GM12891 (cell line): ENCODE measurements at regions not wholly inside any gene's neighbourhood (a gene's known extent, or its start where the extent isn't known, plus 50 kb on each side); places are given as distances from the start of the nearest gene placed in this dataset.

ENCODE experiments used
- POLR2A ChIP-seq: IDR thresholded peaks from 2 replicates; pipeline ENCODE4 v1.6.1; 2011; ENCODE audit warnings: low read depth, low read length, control low read depth
- POLR2AphosphoS5 ChIP-seq: IDR thresholded peaks from 2 replicates; pipeline ENCODE4 v1.6.1; 2011; ENCODE audit warnings: low read depth, low read length, control low read depth
- SPI1 ChIP-seq: IDR thresholded peaks from 2 replicates; pipeline ENCODE4 v1.6.1; 2011; ENCODE audit warnings: low read depth, low read length, control low read depth

GRCh38 chr2:2861666-2862240 lies 515.9 kb downstream of the EIPR1 start:
- TF ChIP-seq POLR2AphosphoS5 (no peak), SPI1 (no peak), POLR2A (no peak)
